NCI-H1694 (cell line): ENCODE measurements at regions not wholly inside any gene's neighbourhood (a gene's known extent, or its start where the extent isn't known, plus 50 kb on each side); places are given as distances from the start of the nearest gene placed in this dataset.
A peak's percentile ranks its signal among the peaks of the same experiment; 100 is the strongest.
"Not testable (repeated sequence)": the region's sequence is repeated elsewhere in the genome, so short reads cannot be mapped to it uniquely, and the experiment has no call there.

Source experiments
- DNase-seq: peaks from one replicate; lab custom pipeline; 2025; lab: John Stamatoyannopoulos, UW

- DNase-seq: not testable (repeated sequence)
Measured at GRCh38 chr17:36695710-36696109, 94.3 kb downstream of the MRM1 start.

- no peak for DNase-seq
Measured at GRCh38 chr17:36696805-36697204, 95.4 kb downstream of the MRM1 start.

- no peak for DNase-seq
Measured at GRCh38 chr17:36697903-36698530, 96.6 kb downstream of the MRM1 start.

GRCh38 chr17:36701429-36702099 lies 100.2 kb downstream of the MRM1 start:
- DNase-seq: no peak

- no peak for DNase-seq
Measured at GRCh38 chr17:36702636-36703035, 101.3 kb downstream of the MRM1 start.

- DNase-seq: no peak
Measured at GRCh38 chr17:36703860-36704266, 102.5 kb downstream of the MRM1 start.

GRCh38 chr17:36705283-36705795 lies 104.0 kb downstream of the MRM1 start:
- DNase-seq: no peak

- peak; percentile 47 for DNase-seq
Measured at GRCh38 chr17:36705874-36706731, 104.7 kb downstream of the MRM1 start.

- no peak for DNase-seq
Measured at GRCh38 chr17:36707904-36708303, 106.5 kb downstream of the MRM1 start.

- DNase-seq: no peak
Measured at GRCh38 chr17:36714789-36715188, 113.4 kb downstream of the MRM1 start.

GRCh38 chr17:36715951-36716350 lies 114.6 kb downstream of the MRM1 start:
- no peak for DNase-seq

GRCh38 chr17:36717088-36717487 lies 115.7 kb downstream of the MRM1 start:
- DNase-seq: no peak

- no peak for DNase-seq
Measured at GRCh38 chr17:36720131-36720530, 118.7 kb downstream of the MRM1 start.

- no peak for DNase-seq
Measured at GRCh38 chr17:36721560-36722120, 120.3 kb downstream of the MRM1 start.

GRCh38 chr17:36722121-36722902 lies 120.9 kb downstream of the MRM1 start:
- no peak for DNase-seq

GRCh38 chr17:36722903-36723263 lies 121.5 kb downstream of the MRM1 start:
- no peak for DNase-seq

GRCh38 chr17:36723459-36724025 lies 122.2 kb downstream of the MRM1 start:
- no peak for DNase-seq

GRCh38 chr17:36726199-36726598 lies 124.8 kb downstream of the MRM1 start:
- DNase-seq: no peak

- DNase-seq: no peak
Measured at GRCh38 chr17:36727052-36727451, 125.7 kb downstream of the MRM1 start.

- DNase-seq: no peak
Measured at GRCh38 chr17:36727577-36727976, 126.2 kb downstream of the MRM1 start.
